ENCODE measurements at regions not wholly inside any gene's neighbourhood (a gene's known extent, or its start where the extent isn't known, plus 50 kb on each side); places are given as distances from the start of the nearest gene placed in this dataset.
"Not testable (repeated sequence)": the region's sequence is repeated elsewhere in the genome, so short reads cannot be mapped to it uniquely, and the experiment has no call there.

- no peak for DNase-seq
These were observed 139.7 kb upstream of the BNIP2 start for GRCh38 chr15:59828861-59829260.

- no peak for DNase-seq
These were observed 139.1 kb upstream of the BNIP2 start for GRCh38 chr15:59828263-59828662.

GRCh38 chr15:59825901-59826300 is 136.8 kb upstream of the BNIP2 start:
- DNase-seq: no peak

GRCh38 chr15:59821286-59821685 is 132.2 kb upstream of the BNIP2 start:
- no peak for DNase-seq

GRCh38 chr15:59819092-59819491 is 130.0 kb upstream of the BNIP2 start:
- DNase-seq: peak; percentile 7

- no peak for DNase-seq
These were observed 129.2 kb upstream of the BNIP2 start for GRCh38 chr15:59818336-59818735.

- DNase-seq: no peak
These were observed 128.7 kb upstream of the BNIP2 start for GRCh38 chr15:59817834-59818233.

- no peak for DNase-seq
These were observed 127.9 kb upstream of the BNIP2 start for GRCh38 chr15:59817053-59817452.

- peak; percentile 16 for DNase-seq
These were observed 125.3 kb upstream of the BNIP2 start for GRCh38 chr15:59814409-59814808.

GRCh38 chr15:59812889-59813288 is 123.8 kb upstream of the BNIP2 start:
- no peak for DNase-seq

- DNase-seq: no peak
These were observed 123.2 kb upstream of the BNIP2 start for GRCh38 chr15:59812250-59812870.

- not testable (repeated sequence) for DNase-seq
These were observed 114.3 kb upstream of the BNIP2 start for GRCh38 chr15:59803293-59803966.

- no peak for DNase-seq
These were observed 112.5 kb upstream of the BNIP2 start for GRCh38 chr15:59801649-59802048.

GRCh38 chr15:59798605-59798917 is 109.4 kb upstream of the BNIP2 start:
- DNase-seq: no peak

- DNase-seq: no peak
These were observed 108.9 kb upstream of the BNIP2 start for GRCh38 chr15:59797756-59798604.

- DNase-seq: no peak
These were observed 105.2 kb upstream of the BNIP2 start for GRCh38 chr15:59794229-59794886.

- DNase-seq: no peak
These were observed 103.2 kb upstream of the BNIP2 start for GRCh38 chr15:59792359-59792758.

- DNase-seq: no peak
These were observed 102.6 kb upstream of the BNIP2 start for GRCh38 chr15:59791755-59792154.

GRCh38 chr15:59791079-59791478 is 102.0 kb upstream of the BNIP2 start:
- no peak for DNase-seq

GRCh38 chr15:59786466-59786865 is 97.3 kb upstream of the BNIP2 start:
- DNase-seq: not testable (repeated sequence)

- not testable (repeated sequence) for DNase-seq
These were observed 96.9 kb upstream of the BNIP2 start for GRCh38 chr15:59785981-59786380.

GRCh38 chr15:59783774-59784520 is 94.8 kb upstream of the BNIP2 start:
- not testable (repeated sequence) for DNase-seq

- no peak for DNase-seq
These were observed 90.0 kb upstream of the BNIP2 start for GRCh38 chr15:59779110-59779509.

All from hematopoietic multipotent progenitor cell treated with erythropoietin and hydrocortisone succinate and interleukin-3 and kit ligand, for 4 days (in vitro differentiated cells).